Fibroblast of mammary gland (primary cell): ENCODE measurements at regions not wholly inside any gene's neighbourhood (a gene's known extent, or its start where the extent isn't known, plus 50 kb on each side); places are given as distances from the start of the nearest gene placed in this dataset.
"Not testable (repeated sequence)": the region's sequence is repeated elsewhere in the genome, so short reads cannot be mapped to it uniquely, and the experiment has no call there.

ENCODE experiments used
- DNase-seq: peaks from one replicate; pipeline ENCODE4 v3.0.0-alpha.2; 2010; ENCODE audit warnings: low read depth
- H3K4me3 ChIP-seq: 2 replicates; pipeline ENCODE4 v1.5.1; 2011; ENCODE audit warnings: low read depth, mild to moderate bottlenecking, low read length, moderate library complexity; ENCODE audit not compliant: control insufficient read depth
- CTCF ChIP-seq: conservative IDR thresholded peaks from 2 replicates; pipeline ENCODE4 v1.5.1; 2011; ENCODE audit warnings: low read depth, low read length, inconsistent platforms; ENCODE audit not compliant: control insufficient read depth, insufficient read depth

DNA sequence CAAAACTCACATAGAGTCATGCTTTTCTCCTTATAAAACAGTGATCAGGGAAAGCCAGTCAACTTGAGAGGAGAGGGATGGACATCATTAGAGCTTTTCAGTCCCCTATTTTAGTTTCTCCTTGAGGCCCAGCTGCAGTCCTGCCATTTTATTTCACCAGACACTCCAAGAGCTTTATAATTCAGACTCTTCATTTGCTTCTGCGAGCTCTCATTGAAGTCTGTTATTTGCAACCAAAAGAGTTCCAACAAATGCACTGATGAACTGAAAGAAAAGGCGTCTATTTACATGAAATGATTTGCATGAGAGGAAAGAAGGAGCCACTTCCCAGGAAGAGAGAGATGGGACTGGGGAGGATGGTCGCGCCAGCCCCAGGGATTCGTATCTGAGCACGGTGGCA is 86.8 kb downstream of the NDUFA12 start:
- H3K4me3 ChIP-seq = no peak overlapping the region
- no peak for TF ChIP-seq CTCF
- DNase-seq = no peak

GRCh38 chr12:94909663-94910062 is 93.8 kb downstream of the NDUFA12 start:
- no peak for DNase-seq
- TF ChIP-seq CTCF = no peak
- H3K4me3 ChIP-seq = no peak overlapping the region

- H3K4me3 ChIP-seq = not testable (repeated sequence)
These were observed 97.7 kb downstream of the NDUFA12 start for GRCh38 chr12:94905749-94906148.

DNA sequence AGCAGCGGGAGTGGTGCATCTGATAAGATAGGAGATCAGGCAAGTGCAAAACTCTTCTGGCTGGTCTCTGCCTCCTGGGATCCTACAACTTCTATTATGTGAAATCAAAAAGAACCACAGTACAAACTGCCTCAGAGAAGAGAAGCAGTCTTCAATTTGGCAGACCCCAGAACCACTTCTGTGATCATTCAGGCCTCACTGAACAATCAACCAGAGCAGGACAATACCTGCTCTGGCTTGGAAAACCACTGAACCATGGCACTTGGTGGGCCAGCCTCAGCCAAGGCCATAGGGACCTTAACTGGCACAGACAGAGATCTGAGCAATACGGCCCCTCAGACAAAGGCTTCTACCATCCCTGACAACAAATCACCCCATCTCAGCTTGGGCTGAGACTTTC is 103.0 kb downstream of the NDUFA12 start:
- TF ChIP-seq CTCF = no peak
- no peak for DNase-seq
- no peak overlapping the region for H3K4me3 ChIP-seq

More at GRCh38 chr12:94905749-94906148, 97.7 kb downstream of the NDUFA12 start:
- DNase-seq = not testable (repeated sequence)

GRCh38 chr12:94898388-94898787 is 105.1 kb downstream of the NDUFA12 start:
- peak; percentile 40 for TF ChIP-seq CTCF
- peak; percentile 12 for DNase-seq
- H3K4me3 ChIP-seq = no peak overlapping the region

DNA sequence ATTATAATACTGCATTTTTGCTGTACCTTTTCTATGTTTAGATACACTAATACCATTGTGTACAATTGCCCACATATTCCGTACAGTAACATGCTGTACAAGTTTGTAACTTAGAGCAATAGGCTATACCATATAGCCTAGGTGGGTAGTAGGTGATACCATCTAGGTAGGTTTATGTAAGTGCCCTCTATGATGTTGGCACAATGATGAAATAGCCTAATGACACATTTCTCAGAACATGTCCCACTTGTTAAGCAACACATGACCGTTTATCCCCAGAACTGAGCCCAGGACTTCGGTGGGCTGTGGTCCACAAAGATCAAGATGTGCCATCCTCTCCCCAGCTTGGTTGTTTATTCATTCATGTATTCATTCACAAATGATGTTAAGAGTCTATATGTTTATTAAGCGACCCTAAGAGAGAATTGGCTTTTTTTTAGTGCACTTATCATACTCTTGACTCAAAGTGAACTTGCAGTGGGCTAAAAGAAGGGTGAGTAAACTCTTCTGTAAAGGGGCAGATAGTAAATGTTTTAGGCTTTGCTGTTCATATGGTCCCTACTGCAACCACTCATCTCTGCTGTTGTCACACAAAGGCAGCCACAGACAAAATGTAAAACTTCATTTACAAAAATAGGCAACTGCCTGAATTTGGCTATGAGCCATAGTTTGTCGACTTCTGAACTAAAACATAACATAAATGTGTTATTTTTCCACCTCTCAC is 110.8 kb downstream of the NDUFA12 start:
- TF ChIP-seq CTCF = no peak
- no peak overlapping the region for H3K4me3 ChIP-seq

DNA sequence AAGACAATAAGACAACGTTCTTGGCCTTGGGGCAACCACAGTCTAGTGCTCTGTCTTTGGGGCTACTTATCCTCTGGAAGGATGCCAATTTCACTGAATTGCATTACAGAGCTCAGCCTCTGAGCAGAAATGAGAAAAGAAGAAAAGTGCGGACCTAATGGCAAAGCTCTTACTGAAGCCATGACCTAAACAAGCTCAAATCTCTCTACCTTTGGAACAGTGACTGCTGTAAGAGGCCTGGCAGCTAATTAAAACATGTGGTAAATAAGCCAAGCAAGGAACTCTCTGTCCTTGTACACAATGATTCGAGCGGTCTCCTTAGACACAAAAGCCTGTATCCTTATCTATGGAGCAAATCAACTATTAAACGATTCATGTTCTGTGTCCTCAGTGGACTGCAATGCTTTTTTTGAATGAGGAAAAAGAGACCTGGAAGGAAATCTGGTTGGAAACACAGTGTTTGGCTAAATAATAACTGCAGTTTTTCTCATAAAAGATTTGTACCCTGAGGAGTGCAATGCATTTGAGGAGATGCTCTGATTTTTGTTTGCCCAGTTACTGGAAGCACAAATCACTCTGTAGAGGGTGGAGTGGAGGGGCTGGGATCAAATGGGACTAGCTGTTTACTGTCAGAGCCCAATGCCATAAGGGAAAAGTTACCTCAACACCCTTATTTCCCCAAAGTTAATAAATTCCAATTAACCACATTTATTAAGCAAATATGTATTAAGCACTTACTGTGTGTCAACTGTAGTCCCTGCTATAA is 113.9 kb downstream of the NDUFA12 start:
- no peak for DNase-seq
- TF ChIP-seq CTCF = no peak
- H3K4me3 ChIP-seq = no peak overlapping the region

More for the DNA sequence above, 110.8 kb downstream of the NDUFA12 start:
- no peak for DNase-seq
